ENCODE measurements at regions not wholly inside any gene's neighbourhood (a gene's known extent, or its start where the extent isn't known, plus 50 kb on each side); places are given as distances from the start of the nearest gene placed in this dataset.

GRCh38 chr6:120736740-120737139, 597.5 kb downstream of the TBC1D32 start:
- DNase-seq, result no peak
- H3K9me3 ChIP-seq, result no peaks in the 10 kb centered on the region
- no peak for TF ChIP-seq CTCF (IDR thresholded peaks at IDR 0.05)
- H3K27ac ChIP-seq, result no peak overlapping the region
- no peak overlapping the region for H3K9ac ChIP-seq (ENCODE audit: low read depth in 2 of 2, low read length in 2 of 2)
- H3K36me3 ChIP-seq, result no peaks in the 10 kb centered on the region
- no peak overlapping the region for H3K4me3 ChIP-seq
- H3K4me1 ChIP-seq, result no peaks in the 10 kb centered on the region
- intact Hi-C loops (cut with DNase I), result no loop called here
- no peaks in the 10 kb centered on the region for H3K27me3 ChIP-seq

DNA sequence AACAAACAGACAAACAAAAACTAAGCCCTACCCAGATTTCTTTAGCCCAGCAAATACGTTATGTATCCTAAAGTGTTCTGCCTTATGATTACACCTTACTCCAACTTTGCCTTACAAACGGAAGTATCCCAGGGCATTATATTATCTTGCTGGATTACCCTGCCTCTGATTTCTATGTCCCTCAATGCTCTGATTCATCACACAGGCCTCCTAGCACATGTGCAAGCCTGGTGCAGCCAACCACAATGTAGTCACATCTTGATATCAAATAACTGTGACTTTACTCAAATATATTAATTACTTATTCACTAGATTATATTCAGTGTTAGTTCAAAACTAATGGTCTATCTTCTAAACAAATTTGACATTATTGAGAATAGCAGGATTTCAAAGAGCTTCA, 598.6 kb downstream of the TBC1D32 start:
- TF ChIP-seq CTCF (IDR thresholded peaks at IDR 0.05), result no peak
- intact Hi-C loops (cut with DNase I), result no loop called here
- Histone ChIP-seq H3K4me3 (no peak overlapping the region), H3K27me3 (no peaks in the 10 kb centered on the region), H3K4me1 (no peaks in the 10 kb centered on the region), H3K36me3 (no peaks in the 10 kb centered on the region), H3K9me3 (no peaks in the 10 kb centered on the region), H3K27ac (no peak overlapping the region), H3K9ac (ENCODE audit: low read depth in 2 of 2, low read length in 2 of 2) (no peak overlapping the region)
- DNase-seq, result no peak

GRCh38 chr6:120711255-120711654, 623.0 kb downstream of the TBC1D32 start:
- no peak overlapping the region for H3K4me3 ChIP-seq
- TF ChIP-seq CTCF (IDR thresholded peaks at IDR 0.05), result no peak
- no peaks in the 10 kb centered on the region for H3K4me1 ChIP-seq
- no peaks in the 10 kb centered on the region for H3K36me3 ChIP-seq
- H3K27me3 ChIP-seq, result no peaks in the 10 kb centered on the region
- intact Hi-C loops (cut with DNase I), result no loop called here
- no peak for DNase-seq
- H3K27ac ChIP-seq, result no peak overlapping the region
- no peak overlapping the region for H3K9ac ChIP-seq (ENCODE audit: low read depth in 2 of 2, low read length in 2 of 2)
- no peaks in the 10 kb centered on the region for H3K9me3 ChIP-seq

DNA sequence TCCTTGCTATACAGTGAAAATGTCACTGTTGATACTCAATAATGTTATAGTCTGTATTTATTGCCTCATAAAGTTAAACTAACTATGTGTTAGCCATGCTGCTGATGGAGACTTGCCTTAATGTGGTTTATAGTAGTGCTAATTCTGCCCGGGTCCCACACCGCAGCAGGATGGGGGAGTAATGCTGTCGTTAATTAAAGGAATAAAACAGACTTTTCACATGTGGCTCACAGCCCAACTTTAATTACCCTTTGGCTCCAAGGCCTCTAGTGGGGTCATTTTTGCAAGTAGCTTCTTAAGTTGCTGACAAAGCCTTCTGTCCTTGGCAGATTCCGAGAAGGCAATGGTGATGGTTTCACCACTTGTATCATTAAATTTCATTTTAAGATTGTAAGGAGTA, 634.3 kb downstream of the TBC1D32 start:
- intact Hi-C loops (cut with DNase I), result no loop called here
- no peaks in the 10 kb centered on the region for H3K9me3 ChIP-seq
- TF ChIP-seq CTCF (IDR thresholded peaks at IDR 0.05), result no peak
- no peaks in the 10 kb centered on the region for H3K4me1 ChIP-seq
- no peak overlapping the region for H3K4me3 ChIP-seq
- H3K36me3 ChIP-seq, result no peaks in the 10 kb centered on the region
- no peak overlapping the region for H3K27ac ChIP-seq
- no peak overlapping the region for H3K9ac ChIP-seq (ENCODE audit: low read depth in 2 of 2, low read length in 2 of 2)
- H3K27me3 ChIP-seq, result no peaks in the 10 kb centered on the region
- no peak for DNase-seq

GRCh38 chr6:120686492-120686891, 647.8 kb downstream of the TBC1D32 start:
- Histone ChIP-seq H3K4me1 (no peaks in the 10 kb centered on the region), H3K27me3 (no peaks in the 10 kb centered on the region), H3K27ac (no peak overlapping the region), H3K9ac (ENCODE audit: low read depth in 2 of 2, low read length in 2 of 2) (no peak overlapping the region), H3K4me3 (no peak overlapping the region), H3K36me3 (no peaks in the 10 kb centered on the region), H3K9me3 (no peaks in the 10 kb centered on the region)
- intact Hi-C loops (cut with DNase I), result no loop called here
- DNase-seq, result no peak
- no peak for TF ChIP-seq CTCF (IDR thresholded peaks at IDR 0.05)

- Histone ChIP-seq H3K9ac (ENCODE audit: low read depth in 2 of 2, low read length in 2 of 2) (no peak overlapping the region), H3K27me3 (no peaks in the 10 kb centered on the region), H3K9me3 (no peaks in the 10 kb centered on the region), H3K4me1 (no peaks in the 10 kb centered on the region), H3K27ac (no peak overlapping the region), H3K4me3 (no peak overlapping the region), H3K36me3 (no peaks in the 10 kb centered on the region)
- no peak for TF ChIP-seq CTCF (IDR thresholded peaks at IDR 0.05)
- intact Hi-C loops (cut with DNase I), result no loop called here
- DNase-seq, result no peak
Observed at GRCh38 chr6:120682145-120682544, 652.1 kb downstream of the TBC1D32 start.

Data from colonic mucosa (tissue), 4 donors.